Astrocyte (in vitro differentiated cells and primary cell): ENCODE measurements at regions not wholly inside any gene's neighbourhood (a gene's known extent, or its start where the extent isn't known, plus 50 kb on each side); places are given as distances from the start of the nearest gene placed in this dataset.

ENCODE experiments used
- DNase-seq: peaks from one replicate; pipeline ENCODE4 v3.0.0-alpha.2; 2010; ENCODE audit warnings: low read depth
- FAIRE-seq: peaks from 2 replicates; lab custom pipeline; 2011; peaks lifted over from hg19 to GRCh38; lab: Jason Lieb, UNC
- H2AFZ ChIP-seq: 2 replicates; pipeline ENCODE4 v1.6.0; 2012; ENCODE audit warnings: low read depth, low read length, inconsistent platforms
- H3K27ac ChIP-seq: 2 replicates; pipeline ENCODE4 v1.5.1; 2011; ENCODE audit warnings: low read depth, low read length, inconsistent platforms
- H3K27me3 ChIP-seq: 2 replicates; pipeline ENCODE4 v1.6.0; 2011; ENCODE audit warnings: low read length, inconsistent platforms; ENCODE audit not compliant: insufficient read depth
- H3K36me3 ChIP-seq: 2 replicates; pipeline ENCODE4 v1.5.1; 2011; ENCODE audit warnings: low read length, inconsistent platforms; ENCODE audit not compliant: insufficient read depth
- H3K4me1 ChIP-seq: 2 replicates; pipeline ENCODE4 v1.5.1; 2011; ENCODE audit warnings: low read length, inconsistent platforms; ENCODE audit not compliant: insufficient read depth
- H3K4me2 ChIP-seq: 2 replicates; pipeline ENCODE4 v1.6.0; 2012; ENCODE audit warnings: low read length, inconsistent platforms
- H3K4me3 ChIP-seq: 2 replicates; pipeline ENCODE4 v1.5.1; 2011; ENCODE audit warnings: low read depth, mild to moderate bottlenecking, low read length, inconsistent platforms; ENCODE audit not compliant: insufficient read depth
- H3K79me2 ChIP-seq: 2 replicates; pipeline ENCODE4 v1.6.0; 2012; ENCODE audit warnings: mild to moderate bottlenecking, low read length, inconsistent platforms; ENCODE audit not compliant: insufficient read depth
- H3K9ac ChIP-seq: 2 replicates; pipeline ENCODE4 v1.6.0; 2012; ENCODE audit warnings: mild to moderate bottlenecking, low read length, inconsistent platforms
- H3K9me3 ChIP-seq: 2 replicates; pipeline ENCODE4 v1.5.1; 2012; ENCODE audit warnings: low read depth, mild to moderate bottlenecking, low read length, inconsistent platforms; ENCODE audit not compliant: insufficient read depth
- H4K20me1 ChIP-seq: 2 replicates; pipeline ENCODE4 v1.6.0; 2012; ENCODE audit warnings: low read length, inconsistent platforms; ENCODE audit not compliant: insufficient read depth
- H3K27ac Mint-ChIP-seq: one replicate; pipeline ENCODE4 v1.8.0; 2021; ENCODE audit warnings: mild to moderate bottlenecking, mixed read lengths; ENCODE audit not compliant: unreplicated experiment
- H3K27me3 Mint-ChIP-seq: one replicate; pipeline ENCODE4 v1.8.0; 2021; ENCODE audit warnings: low read depth, mixed read lengths; ENCODE audit not compliant: unreplicated experiment
- H3K36me3 Mint-ChIP-seq: one replicate; pipeline ENCODE4 v1.8.0; 2021; ENCODE audit warnings: low read depth, mixed read lengths; ENCODE audit not compliant: unreplicated experiment
- H3K4me1 Mint-ChIP-seq: one replicate; pipeline ENCODE4 v1.8.0; 2021; ENCODE audit warnings: low read depth, mixed read lengths; ENCODE audit not compliant: unreplicated experiment
- H3K4me3 Mint-ChIP-seq: one replicate; pipeline ENCODE4 v1.8.0; 2021; ENCODE audit warnings: mild to moderate bottlenecking, moderate library complexity, mixed read lengths; ENCODE audit not compliant: unreplicated experiment
- H3K9me3 Mint-ChIP-seq: one replicate; pipeline ENCODE4 v1.8.0; 2021; ENCODE audit warnings: mild to moderate bottlenecking, mixed read lengths; ENCODE audit not compliant: unreplicated experiment
- EZH2 ChIP-seq: IDR thresholded peaks from 2 replicates; pipeline ENCODE4 v1.6.1; 2012; ENCODE audit warnings: mild to moderate bottlenecking, low read length, inconsistent platforms; ENCODE audit not compliant: insufficient read depth
- TF ChIP-seq, protein P1 (sequence below): IDR thresholded peaks from 2 replicates; pipeline ENCODE4 v1.5.1; 2011; ENCODE audit warnings: low read depth, mild to moderate bottlenecking, inconsistent platforms, low read length, moderate library complexity; ENCODE audit not compliant: insufficient read depth

DNA sequence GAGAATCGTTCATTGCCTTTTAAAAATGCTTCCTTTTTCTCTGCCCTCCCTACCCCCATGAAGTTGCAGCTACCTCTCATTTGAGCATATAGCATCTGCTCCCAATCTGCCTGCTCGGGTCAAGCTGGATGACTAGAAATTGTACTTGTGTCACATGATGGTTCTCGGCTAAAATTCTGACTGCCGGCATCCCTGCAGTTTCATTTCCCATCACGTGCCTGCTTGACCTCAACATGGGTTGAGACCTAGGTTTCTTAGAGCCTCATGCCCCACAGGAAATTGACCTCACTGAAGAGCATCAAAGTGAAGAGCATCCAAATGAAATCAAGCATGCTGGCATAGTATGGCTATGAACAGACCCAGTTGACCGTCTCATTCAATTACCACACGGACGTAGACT, 581.6 kb upstream of the PSMD7 start:
- peaks cover 3% of the 10 kb centered on the region for H3K27me3 ChIP-seq
- H3K4me3 Mint-ChIP-seq, result no peak overlapping the region
- H4K20me1 ChIP-seq, result no peaks in the 10 kb centered on the region
- H2AFZ ChIP-seq, result no peak overlapping the region
- no peak overlapping the region for H3K27ac Mint-ChIP-seq
- H3K36me3 ChIP-seq, result no peaks in the 10 kb centered on the region
- H3K4me1 Mint-ChIP-seq, result peaks cover 14% of the 10 kb centered on the region
- H3K4me1 ChIP-seq, result no peaks in the 10 kb centered on the region
- TF ChIP-seq, protein P1, sequence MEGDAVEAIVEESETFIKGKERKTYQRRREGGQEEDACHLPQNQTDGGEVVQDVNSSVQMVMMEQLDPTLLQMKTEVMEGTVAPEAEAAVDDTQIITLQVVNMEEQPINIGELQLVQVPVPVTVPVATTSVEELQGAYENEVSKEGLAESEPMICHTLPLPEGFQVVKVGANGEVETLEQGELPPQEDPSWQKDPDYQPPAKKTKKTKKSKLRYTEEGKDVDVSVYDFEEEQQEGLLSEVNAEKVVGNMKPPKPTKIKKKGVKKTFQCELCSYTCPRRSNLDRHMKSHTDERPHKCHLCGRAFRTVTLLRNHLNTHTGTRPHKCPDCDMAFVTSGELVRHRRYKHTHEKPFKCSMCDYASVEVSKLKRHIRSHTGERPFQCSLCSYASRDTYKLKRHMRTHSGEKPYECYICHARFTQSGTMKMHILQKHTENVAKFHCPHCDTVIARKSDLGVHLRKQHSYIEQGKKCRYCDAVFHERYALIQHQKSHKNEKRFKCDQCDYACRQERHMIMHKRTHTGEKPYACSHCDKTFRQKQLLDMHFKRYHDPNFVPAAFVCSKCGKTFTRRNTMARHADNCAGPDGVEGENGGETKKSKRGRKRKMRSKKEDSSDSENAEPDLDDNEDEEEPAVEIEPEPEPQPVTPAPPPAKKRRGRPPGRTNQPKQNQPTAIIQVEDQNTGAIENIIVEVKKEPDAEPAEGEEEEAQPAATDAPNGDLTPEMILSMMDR, result no peak
- TF ChIP-seq EZH2, result no peak
- no peak for DNase-seq
- H3K9ac ChIP-seq, result no peak overlapping the region
- H3K4me3 ChIP-seq, result no peak overlapping the region
- no peak overlapping the region for H3K4me2 ChIP-seq
- no peaks in the 10 kb centered on the region for H3K9me3 ChIP-seq
- no peak for FAIRE-seq
- H3K27me3 Mint-ChIP-seq, result peaks cover 5% of the 10 kb centered on the region
- no peaks in the 10 kb centered on the region for H3K79me2 ChIP-seq
- no peak overlapping the region for H3K27ac ChIP-seq
- H3K36me3 Mint-ChIP-seq, result no peaks in the 10 kb centered on the region
- no peaks in the 10 kb centered on the region for H3K9me3 Mint-ChIP-seq

DNA sequence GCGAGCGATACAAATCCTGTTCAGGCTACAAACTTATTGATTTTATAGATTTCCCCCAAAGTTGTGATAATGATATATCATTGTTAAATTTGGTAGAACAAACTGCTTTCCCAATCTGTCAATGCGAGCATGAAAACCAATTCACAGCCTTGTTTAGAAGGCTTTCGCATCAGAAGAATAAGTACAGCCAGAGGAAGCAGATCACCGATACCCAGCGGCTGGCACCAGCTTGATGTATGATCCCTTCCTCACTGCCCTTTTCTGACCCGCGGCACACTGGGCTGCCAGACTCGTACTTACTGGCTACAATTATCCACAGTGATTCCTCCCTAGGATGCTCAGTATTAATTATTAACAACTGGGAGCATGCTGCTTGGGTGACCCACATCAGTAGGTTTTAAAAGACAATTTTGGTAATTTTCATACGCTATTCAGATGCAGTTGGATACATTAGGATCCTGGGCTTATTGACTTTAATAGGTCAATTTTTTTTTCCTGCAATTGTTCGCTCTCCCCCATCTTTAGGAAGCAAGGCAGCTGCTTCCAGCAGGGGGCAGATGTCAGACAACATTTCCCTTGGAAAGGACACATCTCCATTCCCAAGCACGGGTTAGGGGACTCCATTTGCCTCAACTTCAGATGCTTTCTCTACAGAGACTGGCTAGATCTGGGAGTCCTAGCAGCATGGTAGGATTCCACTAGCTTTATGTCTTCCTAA, 582.7 kb upstream of the PSMD7 start:
- H3K4me3 ChIP-seq, result no peak overlapping the region
- H3K27me3 ChIP-seq, result peaks cover 3% of the 10 kb centered on the region
- no peak overlapping the region for H3K4me2 ChIP-seq
- H3K27me3 Mint-ChIP-seq, result peaks cover 5% of the 10 kb centered on the region
- H3K9me3 ChIP-seq, result no peaks in the 10 kb centered on the region
- no peaks in the 10 kb centered on the region for H4K20me1 ChIP-seq
- H3K36me3 Mint-ChIP-seq, result no peaks in the 10 kb centered on the region
- H3K9me3 Mint-ChIP-seq, result no peaks in the 10 kb centered on the region
- FAIRE-seq (no peak), DNase-seq (no peak)
- no peak overlapping the region for H2AFZ ChIP-seq
- TF ChIP-seq, protein P1, result peak; percentile 37
- no peak for TF ChIP-seq EZH2
- no peaks in the 10 kb centered on the region for H3K36me3 ChIP-seq
- no peaks in the 10 kb centered on the region for H3K79me2 ChIP-seq
- H3K27ac Mint-ChIP-seq, result no peak overlapping the region
- H3K4me1 ChIP-seq, result no peaks in the 10 kb centered on the region
- H3K27ac ChIP-seq, result no peak overlapping the region
- H3K4me3 Mint-ChIP-seq, result no peak overlapping the region
- H3K4me1 Mint-ChIP-seq, result peaks cover 14% of the 10 kb centered on the region
- H3K9ac ChIP-seq, result no peak overlapping the region

DNA sequence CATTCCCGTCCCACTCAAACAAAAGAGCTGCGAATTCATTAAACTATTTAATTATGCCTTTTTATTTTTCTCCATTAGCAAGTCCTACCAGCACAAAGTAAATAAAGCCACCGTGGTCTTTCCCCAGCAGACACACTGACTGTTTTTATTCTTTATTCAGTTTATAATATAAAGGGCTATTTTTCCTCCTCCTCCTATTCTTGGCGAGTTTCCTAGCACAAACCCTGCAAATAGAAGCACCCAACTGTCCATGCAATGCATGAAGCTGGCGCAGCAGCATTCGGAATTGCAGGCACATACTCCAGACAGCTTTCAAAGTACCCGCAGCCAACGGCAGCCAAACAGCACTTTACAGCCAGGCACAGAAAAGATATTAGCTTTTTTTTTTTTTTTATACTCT, 583.4 kb upstream of the PSMD7 start:
- FAIRE-seq, result no peak
- Histone ChIP-seq H3K4me1 (no peaks in the 10 kb centered on the region), H2AFZ (no peak overlapping the region), H3K4me2 (no peak overlapping the region), H3K36me3 (no peaks in the 10 kb centered on the region), H4K20me1 (no peaks in the 10 kb centered on the region), H3K27ac (no peak overlapping the region), H3K9ac (no peak overlapping the region), H3K27me3 (peaks cover 3% of the 10 kb centered on the region), H3K9me3 (no peaks in the 10 kb centered on the region), H3K79me2 (no peaks in the 10 kb centered on the region), H3K4me3 (no peak overlapping the region)
- H3K4me3 Mint-ChIP-seq, result no peak overlapping the region
- peaks cover 14% of the 10 kb centered on the region for H3K4me1 Mint-ChIP-seq
- H3K36me3 Mint-ChIP-seq, result no peaks in the 10 kb centered on the region
- peaks cover 7% of the 10 kb centered on the region for H3K27me3 Mint-ChIP-seq
- TF ChIP-seq EZH2, result no peak
- TF ChIP-seq, protein P1, result no peak
- H3K27ac Mint-ChIP-seq, result no peak overlapping the region
- DNase-seq, result no peak
- no peaks in the 10 kb centered on the region for H3K9me3 Mint-ChIP-seq
